GM12872 (cell line): ENCODE measurements at regions not wholly inside any gene's neighbourhood (a gene's known extent, or its start where the extent isn't known, plus 50 kb on each side); places are given as distances from the start of the nearest gene placed in this dataset.

Source experiments
- CTCF ChIP-seq: IDR thresholded peaks from 3 replicates; pipeline ENCODE4 v1.5.1; 2011; ENCODE audit warnings: low read depth, mild to moderate bottlenecking, low read length, moderate library complexity; ENCODE audit not compliant: insufficient read depth

GRCh38 chr10:78757344-78757925 lies 311.3 kb upstream of the ZMIZ1 start:
- TF ChIP-seq CTCF = no peak

- TF ChIP-seq CTCF = no peak
Observed at GRCh38 chr10:78758176-78758575, 310.6 kb upstream of the ZMIZ1 start.

GRCh38 chr10:78759456-78760120 lies 309.2 kb upstream of the ZMIZ1 start:
- no peak for TF ChIP-seq CTCF

- TF ChIP-seq CTCF = no peak
Observed at GRCh38 chr10:78760463-78761310, 308.1 kb upstream of the ZMIZ1 start.

- TF ChIP-seq CTCF = no peak
Observed at GRCh38 chr10:78761311-78761781, 307.4 kb upstream of the ZMIZ1 start.

GRCh38 chr10:78762086-78762630 lies 306.6 kb upstream of the ZMIZ1 start:
- no peak for TF ChIP-seq CTCF

GRCh38 chr10:78763234-78763633 lies 305.5 kb upstream of the ZMIZ1 start:
- TF ChIP-seq CTCF = no peak
